Tibial artery (tissue), 4 donors: ENCODE measurements at regions not wholly inside any gene's neighbourhood (a gene's known extent, or its start where the extent isn't known, plus 50 kb on each side); places are given as distances from the start of the nearest gene placed in this dataset.

Experiments used
- DNase-seq, 2 donors: peaks; one replicate each; pipeline ENCODE4 v3.0.0-alpha.2; 2019
- H3K27ac ChIP-seq, 2 donors: fragments of 200-600 bp; sonication (generic) in 1 of 2; 1 replicate in 1 of 2; 2 replicates in 1 of 2; pipeline ENCODE4 v1.5.1; 2018 to 2019; ENCODE audit warnings: mild to moderate bottlenecking in 1 of 2
- H3K27me3 ChIP-seq, 2 donors: fragments of 200-600 bp; sonication (generic) in 1 of 2; one replicate each; pipeline versions ENCODE4 v1.5.1 to v1.6.0; 2016 to 2019
- H3K36me3 ChIP-seq, 3 donors: fragments of 200-600 bp; sonication (generic) in 2 of 3; one replicate each; pipeline ENCODE4 v1.5.1; 2016 to 2019; ENCODE audit warnings: mild to moderate bottlenecking in 2 of 3
- H3K4me1 ChIP-seq, 4 donors: fragments of 200-600 bp; sonication (generic) in 2 of 4; 1 replicate in 3 of 4; 2 replicates in 1 of 4; pipeline ENCODE4 v1.5.1; 2016 to 2019
- H3K4me3 ChIP-seq, 2 donors: fragments of 200-600 bp; sonication (generic) in 1 of 2; 1 replicate in 1 of 2; 2 replicates in 1 of 2; pipeline ENCODE4 v1.5.1; 2018 to 2019; ENCODE audit warnings: mild to moderate bottlenecking in 2 of 2
- H3K9me3 ChIP-seq, 3 donors: fragments of 200-600 bp; sonication (generic) in 1 of 3; one replicate each; pipeline ENCODE4 v1.5.1; 2016 to 2019
- intact Hi-C: fragments of 100-400 bp; cut with DNase I; formaldehyde crosslinking; loops from one replicate; pipeline ENCODE4 v1.15.0; 2023; ENCODE audit warnings: low total_unique reads
- TF ChIP-seq, protein P1 (sequence below), 2 experiments: fragments of 200-600 bp in 1 of 2; fragments of 450-650 bp in 1 of 2; IDR thresholded peaks; one replicate each; pipeline ENCODE4 v1.5.1; 2017 to 2019; ENCODE audit warnings: antibody characterized with exemption in 2 of 2, mild to moderate bottlenecking in 1 of 2, moderate library complexity in 1 of 2

DNA sequence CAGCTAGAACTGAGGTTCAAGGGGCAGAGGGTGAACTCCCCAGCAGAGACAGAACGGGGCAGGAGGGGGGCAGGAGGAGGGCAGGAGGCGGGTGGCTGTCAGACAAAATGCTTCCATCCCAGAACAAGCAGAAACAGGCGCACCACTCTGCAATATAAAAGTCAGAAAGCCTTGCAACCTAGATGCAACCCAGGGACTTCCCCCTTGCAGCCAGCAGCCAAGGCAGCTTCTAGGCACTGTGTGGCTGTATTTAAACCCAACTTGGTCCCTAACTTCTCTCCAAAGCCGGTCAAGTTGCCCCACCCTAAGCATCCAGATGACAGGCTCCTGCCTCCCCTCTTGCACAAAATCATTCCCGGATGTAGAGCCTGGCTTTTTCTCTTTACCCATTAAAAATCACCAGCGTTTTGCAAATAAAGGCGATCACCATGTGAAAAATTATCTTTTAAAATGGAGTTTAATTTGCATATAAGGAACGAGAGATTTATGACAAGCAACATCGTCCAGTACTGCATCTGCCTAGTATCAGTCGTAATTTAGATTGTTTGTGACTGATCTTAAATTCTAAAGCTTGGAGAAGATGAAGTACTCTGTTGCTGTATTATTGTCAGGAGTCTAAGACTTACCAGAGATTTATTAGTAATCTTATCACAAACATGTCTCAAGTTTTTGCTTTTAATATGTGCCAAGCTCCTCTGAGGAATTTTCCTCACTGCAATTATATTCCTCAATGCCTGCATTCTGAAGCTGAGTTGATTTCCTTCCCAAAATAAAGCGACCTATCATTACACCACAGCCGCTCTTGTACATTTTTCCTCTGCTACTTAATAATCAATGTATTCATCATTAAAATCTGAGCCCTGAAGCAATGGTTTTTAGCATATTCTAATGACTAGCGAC, 307.1 kb upstream of the ZNF507 start:
- H3K27ac ChIP-seq = no peak overlapping the region
- H3K27me3 ChIP-seq = peaks cover 0 to 9% of the 10 kb centered on the region in 2 donors
- TF ChIP-seq, protein P1, sequence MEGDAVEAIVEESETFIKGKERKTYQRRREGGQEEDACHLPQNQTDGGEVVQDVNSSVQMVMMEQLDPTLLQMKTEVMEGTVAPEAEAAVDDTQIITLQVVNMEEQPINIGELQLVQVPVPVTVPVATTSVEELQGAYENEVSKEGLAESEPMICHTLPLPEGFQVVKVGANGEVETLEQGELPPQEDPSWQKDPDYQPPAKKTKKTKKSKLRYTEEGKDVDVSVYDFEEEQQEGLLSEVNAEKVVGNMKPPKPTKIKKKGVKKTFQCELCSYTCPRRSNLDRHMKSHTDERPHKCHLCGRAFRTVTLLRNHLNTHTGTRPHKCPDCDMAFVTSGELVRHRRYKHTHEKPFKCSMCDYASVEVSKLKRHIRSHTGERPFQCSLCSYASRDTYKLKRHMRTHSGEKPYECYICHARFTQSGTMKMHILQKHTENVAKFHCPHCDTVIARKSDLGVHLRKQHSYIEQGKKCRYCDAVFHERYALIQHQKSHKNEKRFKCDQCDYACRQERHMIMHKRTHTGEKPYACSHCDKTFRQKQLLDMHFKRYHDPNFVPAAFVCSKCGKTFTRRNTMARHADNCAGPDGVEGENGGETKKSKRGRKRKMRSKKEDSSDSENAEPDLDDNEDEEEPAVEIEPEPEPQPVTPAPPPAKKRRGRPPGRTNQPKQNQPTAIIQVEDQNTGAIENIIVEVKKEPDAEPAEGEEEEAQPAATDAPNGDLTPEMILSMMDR (IDR thresholded peaks at IDR 0.05) = no peak
- DNase-seq = no peak
- no peaks in the 10 kb centered on the region for H3K4me1 ChIP-seq
- intact Hi-C loops = no loop called here
- no peaks in the 10 kb centered on the region for H3K9me3 ChIP-seq
- H3K36me3 ChIP-seq = no peaks in the 10 kb centered on the region
- H3K4me3 ChIP-seq = no peak overlapping the region

DNA sequence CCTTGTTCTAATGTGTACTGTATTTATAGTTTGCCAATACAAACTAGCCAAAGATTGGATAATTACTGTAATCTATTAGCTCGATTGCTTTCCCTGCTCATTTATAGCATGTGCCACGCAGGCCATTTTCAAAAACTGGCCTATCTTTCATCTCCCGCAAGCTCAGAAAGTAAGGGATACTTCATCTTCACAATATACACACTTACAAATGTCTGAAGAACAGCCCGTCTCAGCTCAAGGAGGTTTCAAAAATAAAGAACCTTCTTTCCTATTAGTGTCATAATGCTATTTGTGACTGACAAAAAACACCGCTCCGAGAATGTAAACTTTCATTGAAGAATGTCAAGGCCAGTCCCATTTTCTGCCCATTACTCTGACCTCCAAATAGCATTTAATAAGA, 306.4 kb upstream of the ZNF507 start:
- intact Hi-C loops = no loop called here
- H3K27ac ChIP-seq = no peak overlapping the region
- H3K4me1 ChIP-seq = no peaks in the 10 kb centered on the region
- no peaks in the 10 kb centered on the region for H3K36me3 ChIP-seq
- peaks cover 0 to 13% of the 10 kb centered on the region in 2 donors for H3K27me3 ChIP-seq
- DNase-seq = no peak
- H3K9me3 ChIP-seq = no peaks in the 10 kb centered on the region
- TF ChIP-seq, protein P1 (IDR thresholded peaks at IDR 0.05) = no peak
- no peak overlapping the region for H3K4me3 ChIP-seq

DNA sequence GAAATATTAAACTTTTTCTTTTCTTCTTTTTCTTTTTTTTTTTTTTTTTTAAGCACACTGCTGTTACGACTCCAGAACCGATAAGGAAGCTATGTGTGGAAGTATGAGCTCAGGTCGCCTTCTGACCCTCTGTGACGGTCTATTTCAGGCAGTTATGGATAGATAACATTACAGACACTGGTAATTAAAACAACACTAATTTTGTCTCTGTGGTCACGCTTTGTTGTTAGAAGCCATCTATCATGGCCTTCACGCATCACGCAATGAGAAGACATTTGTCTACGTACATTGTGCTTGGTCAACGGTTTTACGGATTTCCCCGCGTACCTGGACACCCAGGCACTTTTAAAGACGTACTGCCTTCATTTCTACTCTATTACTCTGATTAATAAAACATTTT, 306.0 kb upstream of the ZNF507 start:
- Histone ChIP-seq H3K27me3 (peaks cover 0 to 18% of the 10 kb centered on the region in 2 donors), H3K27ac (no peak overlapping the region), H3K36me3 (no peaks in the 10 kb centered on the region), H3K9me3 (no peaks in the 10 kb centered on the region), H3K4me3 (no peak overlapping the region), H3K4me1 (no peaks in the 10 kb centered on the region)
- TF ChIP-seq, protein P1 (IDR thresholded peaks at IDR 0.05) = no peak
- intact Hi-C loops = no loop called here
- no peak for DNase-seq

DNA sequence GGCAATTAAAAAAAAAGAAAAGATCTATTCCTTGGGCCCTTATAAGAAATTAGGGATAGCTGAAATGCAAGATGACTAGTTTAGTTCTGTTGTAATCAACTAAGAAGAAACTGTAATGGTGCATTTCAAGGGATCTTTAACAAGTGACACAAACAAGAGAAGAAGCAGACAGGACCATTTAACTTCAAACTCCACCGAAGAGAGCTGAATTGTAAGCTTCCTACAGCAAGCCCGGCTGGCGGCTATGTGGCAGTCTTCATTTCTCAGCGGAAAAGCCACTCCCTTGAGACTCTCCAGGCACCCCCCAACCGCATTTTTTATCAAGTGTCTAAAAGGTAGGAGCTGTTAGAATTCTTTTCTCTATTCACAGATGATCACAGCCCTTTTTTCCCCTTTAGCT, 305.2 kb upstream of the ZNF507 start:
- TF ChIP-seq, protein P1 (IDR thresholded peaks at IDR 0.05) = no peak
- Histone ChIP-seq H3K27me3 (peaks cover 0 to 25% of the 10 kb centered on the region in 2 donors), H3K4me1 (no peaks in the 10 kb centered on the region), H3K27ac (no peak overlapping the region), H3K36me3 (no peaks in the 10 kb centered on the region), H3K9me3 (no peaks in the 10 kb centered on the region), H3K4me3 (no peak overlapping the region)
- intact Hi-C loops = no loop called here
- no peak for DNase-seq

DNA sequence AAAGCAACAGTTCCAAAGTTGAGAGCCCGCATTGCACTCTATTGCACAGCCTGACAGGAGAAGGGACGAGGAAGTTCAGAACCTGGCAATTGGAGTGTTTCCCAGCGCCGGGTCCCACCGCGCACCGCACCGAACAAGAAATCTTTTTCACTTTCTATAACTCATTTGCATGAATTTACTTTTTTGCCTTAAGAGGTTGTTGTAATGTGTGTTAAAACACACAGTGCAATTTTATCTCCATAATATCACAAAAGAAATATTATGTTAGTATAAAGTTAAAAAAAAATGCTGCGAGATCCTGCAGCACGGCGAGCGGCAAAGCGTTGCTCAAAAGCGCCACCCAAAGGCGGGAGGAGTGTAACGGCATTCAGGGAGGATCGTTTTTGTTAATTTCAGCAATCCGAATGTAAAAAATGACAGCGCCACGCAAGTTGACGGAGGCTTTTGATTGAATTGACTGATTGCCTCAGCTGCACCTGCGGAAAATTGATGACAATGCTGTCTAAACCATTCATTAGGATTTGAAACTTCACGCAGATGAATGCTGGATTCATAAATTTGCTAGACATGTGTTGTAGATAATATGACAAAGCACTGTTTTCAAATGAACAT, 303.6 kb upstream of the ZNF507 start:
- H3K4me1 ChIP-seq = no peaks in the 10 kb centered on the region
- H3K36me3 ChIP-seq = no peaks in the 10 kb centered on the region
- H3K9me3 ChIP-seq = no peaks in the 10 kb centered on the region
- no peak overlapping the region for H3K4me3 ChIP-seq
- no peak overlapping the region for H3K27ac ChIP-seq
- peaks cover 0 to 25% of the 10 kb centered on the region in 2 donors for H3K27me3 ChIP-seq
- no peak for DNase-seq
- intact Hi-C loops = no loop called here
- TF ChIP-seq, protein P1 (IDR thresholded peaks at IDR 0.05) = peak in 1 of 2 experiments; percentile 16
